HEK293 (cell line): ENCODE measurements at regions not wholly inside any gene's neighbourhood (a gene's known extent, or its start where the extent isn't known, plus 50 kb on each side); places are given as distances from the start of the nearest gene placed in this dataset.

Experiments
- CTCF ChIA-PET: fragments of 350-600 bp; formaldehyde crosslinking; extraction: SDS; loops from one replicate; lab custom pipeline; 2021; ENCODE audit warnings: antibody characterized with exemption; lab: Yijun Ruan, JAX
- POLR2A ChIA-PET: fragments of 300-600 bp; formaldehyde crosslinking; extraction: SDS; loops from one replicate; lab custom pipeline; 2020; ENCODE audit warnings: antibody characterized with exemption, inconsistent platforms; lab: Yijun Ruan, JAX
- H3K27ac ChIP-seq: fragments of 200-500 bp; sonication (Bioruptor generic); 2 replicates; pipeline ENCODE4 v1.5.1; 2014; ENCODE audit warnings: low read depth, low read length, control low read depth, inconsistent platforms; ENCODE audit errors: extremely low read depth
- H3K36me3 ChIP-seq, 2 experiments: fragments of 200-500 bp in 1 of 2; sonication (Bioruptor generic) in 1 of 2; 1 replicate in 1 of 2; 2 replicates in 1 of 2; pipeline ENCODE4 v1.5.1; 2014 to 2017; ENCODE audit warnings: inconsistent platforms in 2 of 2, low read length in 2 of 2; ENCODE audit not compliant: control insufficient read depth in 2 of 2, insufficient read depth in 1 of 2
- H3K4me1 ChIP-seq: fragments of 200-500 bp; sonication (Bioruptor generic); 2 replicates; pipeline ENCODE4 v1.5.1; 2014; ENCODE audit warnings: mild to moderate bottlenecking, low read length, inconsistent platforms; ENCODE audit not compliant: control insufficient read depth, insufficient read depth
- H3K4me3 ChIP-seq: 2 replicates; pipeline ENCODE4 v1.5.1; 2011; ENCODE audit warnings: low read depth, mild to moderate bottlenecking, control low read depth, low read length, moderate library complexity
- H3K9me3 ChIP-seq: fragments of 200-500 bp; sonication (Bioruptor generic); 2 replicates; pipeline ENCODE4 v1.5.1; 2014; ENCODE audit warnings: low read depth, low read length, inconsistent platforms; ENCODE audit not compliant: control insufficient read depth, insufficient read depth
- BCL6B ChIP-seq: fragments of 450-650 bp; formaldehyde crosslinking; IDR thresholded peaks from 2 replicates; pipeline ENCODE4 v1.5.1; 2017; ENCODE audit warnings: missing biosample characterization, missing genetic modification characterization
- FEZF1 ChIP-seq: fragments of 450-650 bp; formaldehyde crosslinking; IDR thresholded peaks from 2 replicates; pipeline ENCODE4 v1.5.1; 2016; ENCODE audit warnings: missing biosample characterization, missing genetic modification characterization
- MZF1 ChIP-seq: fragments of 450-650 bp; formaldehyde crosslinking; IDR thresholded peaks from 2 replicates; pipeline ENCODE4 v1.5.1; 2017; ENCODE audit warnings: missing biosample characterization, missing genetic modification characterization, borderline replicate concordance
- ZBTB6 ChIP-seq: fragments of 450-650 bp; formaldehyde crosslinking; IDR thresholded peaks from 2 replicates; pipeline ENCODE4 v1.5.1; 2017; ENCODE audit warnings: missing biosample characterization, missing genetic modification characterization
- ZFHX2 ChIP-seq: fragments of 450-650 bp; formaldehyde crosslinking; conservative IDR thresholded peaks from 2 replicates; pipeline ENCODE4 v1.5.1; 2016; ENCODE audit warnings: missing biosample characterization, missing genetic modification characterization
- ZNF157 ChIP-seq: fragments of 450-650 bp; formaldehyde crosslinking; IDR thresholded peaks from 2 replicates; pipeline ENCODE4 v1.5.1; 2016; ENCODE audit warnings: missing biosample characterization, missing genetic modification characterization
- ZNF26 ChIP-seq: fragments of 450-650 bp; formaldehyde crosslinking; IDR thresholded peaks from 2 replicates; pipeline ENCODE4 v1.5.1; 2016; ENCODE audit warnings: missing biosample characterization, missing genetic modification characterization
- ZNF335 ChIP-seq: fragments of 450-650 bp; formaldehyde crosslinking; conservative IDR thresholded peaks from 2 replicates; pipeline ENCODE4 v1.5.1; 2016; ENCODE audit warnings: missing biosample characterization, missing genetic modification characterization
- ZNF354C ChIP-seq: fragments of 450-650 bp; formaldehyde crosslinking; IDR thresholded peaks from 2 replicates; pipeline ENCODE4 v1.5.1; 2016; ENCODE audit warnings: missing biosample characterization, missing genetic modification characterization, low read depth, borderline replicate concordance
- ZNF473 ChIP-seq: fragments of 450-650 bp; formaldehyde crosslinking; IDR thresholded peaks from 2 replicates; pipeline ENCODE4 v1.5.1; 2017; ENCODE audit warnings: missing biosample characterization, missing genetic modification characterization
- ZNF623 ChIP-seq: fragments of 450-650 bp; formaldehyde crosslinking; IDR thresholded peaks from 2 replicates; pipeline ENCODE4 v1.5.1; 2016; ENCODE audit warnings: missing biosample characterization, missing genetic modification characterization
- ZNF791 ChIP-seq: fragments of 450-650 bp; formaldehyde crosslinking; IDR thresholded peaks from 2 replicates; pipeline ENCODE4 v1.5.1; 2016; ENCODE audit warnings: missing biosample characterization, missing genetic modification characterization
- TF ChIP-seq, protein P1 (sequence below): fragments of 450-650 bp; formaldehyde crosslinking; IDR thresholded peaks from 2 replicates; pipeline ENCODE4 v1.5.1; 2016; ENCODE audit warnings: missing biosample characterization, missing genetic modification characterization
- TF ChIP-seq, protein P2 (sequence below): fragments of 450-650 bp; formaldehyde crosslinking; IDR thresholded peaks from 2 replicates; pipeline ENCODE4 v1.5.1; 2017; ENCODE audit warnings: missing biosample characterization, missing genetic modification characterization
- TF ChIP-seq, protein P3 (sequence below): fragments of 450-650 bp; formaldehyde crosslinking; IDR thresholded peaks from 2 replicates; pipeline ENCODE4 v1.5.1; 2016; ENCODE audit warnings: missing biosample characterization, missing genetic modification characterization
- TF ChIP-seq, protein P4 (sequence below): fragments of 450-650 bp; formaldehyde crosslinking; IDR thresholded peaks from 2 replicates; pipeline ENCODE4 v1.5.1; 2016; ENCODE audit warnings: missing biosample characterization, missing genetic modification characterization

DNA sequence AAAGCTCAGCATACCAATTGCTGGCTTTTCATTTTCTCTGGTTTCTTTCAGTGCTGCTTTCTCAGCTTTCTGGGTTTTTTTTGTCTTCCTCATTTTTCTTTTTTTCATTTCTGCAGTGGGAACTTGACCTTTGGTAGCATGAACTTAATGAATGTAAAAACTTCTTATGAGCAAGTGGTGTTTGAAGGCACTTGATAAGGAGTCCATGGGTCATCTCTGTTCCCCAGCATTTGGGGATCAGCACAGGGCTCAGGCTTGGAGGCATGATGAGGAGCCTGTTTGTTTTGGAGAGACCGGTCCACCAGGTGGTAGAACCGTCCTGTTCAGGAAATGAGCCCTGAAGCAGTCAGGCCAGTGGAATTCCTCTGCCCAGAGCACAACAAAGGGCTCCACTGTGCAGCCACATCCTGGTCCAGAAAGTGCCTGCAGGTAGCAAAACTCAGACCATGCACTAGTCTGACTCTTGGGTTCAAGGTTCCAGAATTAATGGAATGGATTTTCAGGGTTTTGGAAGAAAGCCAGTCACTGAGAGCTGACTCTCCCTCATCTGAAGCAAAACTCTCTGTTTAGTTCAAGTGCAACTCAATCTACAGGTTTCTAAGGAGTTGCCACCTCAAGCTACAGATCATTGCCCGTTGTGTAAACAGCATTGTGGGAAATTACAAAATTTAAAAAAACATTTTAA is 52.3 kb upstream of the ADGRF1 start:
- no peak overlapping the region for H3K27ac ChIP-seq
- H3K36me3 ChIP-seq, result no peaks in the 10 kb centered on the region
- H3K4me3 ChIP-seq, result no peak overlapping the region
- no peaks in the 10 kb centered on the region for H3K9me3 ChIP-seq
- H3K4me1 ChIP-seq, result no peaks in the 10 kb centered on the region
- CTCF ChIA-PET, result interaction anchor here (0.6 to 11.3 kb wide), 13 partner anchors 9 to 214 kb away, joined by 3 to 230 read pairs (median 3); partner anchors contain the start of gene TNFRSF21
- TF ChIP-seq MZF1 (peak; percentile 99), ZNF157 (tag by site-specific recombination) (no peak), ZNF26 (tag by site-specific recombination) (no peak)
- TF ChIP-seq, protein P1, sequence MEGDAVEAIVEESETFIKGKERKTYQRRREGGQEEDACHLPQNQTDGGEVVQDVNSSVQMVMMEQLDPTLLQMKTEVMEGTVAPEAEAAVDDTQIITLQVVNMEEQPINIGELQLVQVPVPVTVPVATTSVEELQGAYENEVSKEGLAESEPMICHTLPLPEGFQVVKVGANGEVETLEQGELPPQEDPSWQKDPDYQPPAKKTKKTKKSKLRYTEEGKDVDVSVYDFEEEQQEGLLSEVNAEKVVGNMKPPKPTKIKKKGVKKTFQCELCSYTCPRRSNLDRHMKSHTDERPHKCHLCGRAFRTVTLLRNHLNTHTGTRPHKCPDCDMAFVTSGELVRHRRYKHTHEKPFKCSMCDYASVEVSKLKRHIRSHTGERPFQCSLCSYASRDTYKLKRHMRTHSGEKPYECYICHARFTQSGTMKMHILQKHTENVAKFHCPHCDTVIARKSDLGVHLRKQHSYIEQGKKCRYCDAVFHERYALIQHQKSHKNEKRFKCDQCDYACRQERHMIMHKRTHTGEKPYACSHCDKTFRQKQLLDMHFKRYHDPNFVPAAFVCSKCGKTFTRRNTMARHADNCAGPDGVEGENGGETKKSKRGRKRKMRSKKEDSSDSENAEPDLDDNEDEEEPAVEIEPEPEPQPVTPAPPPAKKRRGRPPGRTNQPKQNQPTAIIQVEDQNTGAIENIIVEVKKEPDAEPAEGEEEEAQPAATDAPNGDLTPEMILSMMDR (tag by site-specific recombination), result peak; percentile 34; the same call in 1 of the 2 replicates
- POLR2A ChIA-PET, result interaction anchor here (0.7 to 2.8 kb wide), 2 partner anchors 215 to 310 kb away, joined by 3 to 11 read pairs; partner anchors contain the start of gene TNFRSF21

DNA sequence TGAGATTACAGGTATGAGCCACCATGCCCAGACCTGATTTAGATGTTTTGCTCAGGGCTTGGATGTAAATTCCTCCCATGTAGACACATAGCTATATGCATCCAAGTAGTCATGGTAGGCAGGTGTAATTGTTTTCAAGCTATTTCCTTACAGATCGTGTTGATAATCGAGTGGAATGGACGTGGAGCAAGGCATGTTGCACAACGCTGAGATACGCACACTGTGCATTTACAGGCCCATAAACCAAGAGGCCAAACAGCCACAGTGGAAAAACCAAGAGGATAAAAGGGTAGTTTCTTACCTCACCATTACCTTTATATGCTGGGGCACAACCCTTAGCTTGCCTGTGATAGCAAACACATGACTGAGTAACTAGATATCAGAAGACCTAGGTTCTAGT is 51.0 kb upstream of the ADGRF1 start:
- TF ChIP-seq, protein P2, sequence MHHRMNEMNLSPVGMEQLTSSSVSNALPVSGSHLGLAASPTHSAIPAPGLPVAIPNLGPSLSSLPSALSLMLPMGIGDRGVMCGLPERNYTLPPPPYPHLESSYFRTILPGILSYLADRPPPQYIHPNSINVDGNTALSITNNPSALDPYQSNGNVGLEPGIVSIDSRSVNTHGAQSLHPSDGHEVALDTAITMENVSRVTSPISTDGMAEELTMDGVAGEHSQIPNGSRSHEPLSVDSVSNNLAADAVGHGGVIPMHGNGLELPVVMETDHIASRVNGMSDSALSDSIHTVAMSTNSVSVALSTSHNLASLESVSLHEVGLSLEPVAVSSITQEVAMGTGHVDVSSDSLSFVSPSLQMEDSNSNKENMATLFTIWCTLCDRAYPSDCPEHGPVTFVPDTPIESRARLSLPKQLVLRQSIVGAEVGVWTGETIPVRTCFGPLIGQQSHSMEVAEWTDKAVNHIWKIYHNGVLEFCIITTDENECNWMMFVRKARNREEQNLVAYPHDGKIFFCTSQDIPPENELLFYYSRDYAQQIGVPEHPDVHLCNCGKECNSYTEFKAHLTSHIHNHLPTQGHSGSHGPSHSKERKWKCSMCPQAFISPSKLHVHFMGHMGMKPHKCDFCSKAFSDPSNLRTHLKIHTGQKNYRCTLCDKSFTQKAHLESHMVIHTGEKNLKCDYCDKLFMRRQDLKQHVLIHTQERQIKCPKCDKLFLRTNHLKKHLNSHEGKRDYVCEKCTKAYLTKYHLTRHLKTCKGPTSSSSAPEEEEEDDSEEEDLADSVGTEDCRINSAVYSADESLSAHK (tag by site-specific recombination), result peak; percentile 47
- TF ChIP-seq ZNF473 (no peak), FEZF1 (tag by site-specific recombination) (peak; percentile 39; the same call in 1 of the 2 replicates)
- POLR2A ChIA-PET, result interaction anchor here (0.7 to 2.8 kb wide), 2 partner anchors 179 to 216 kb away, joined by 3 to 11 read pairs; partner anchors contain the start of gene TNFRSF21
- no peak overlapping the region for H3K4me3 ChIP-seq
- no peaks in the 10 kb centered on the region for H3K36me3 ChIP-seq
- no peak overlapping the region for H3K27ac ChIP-seq
- CTCF ChIA-PET, result interaction anchor here (0.6 to 11.3 kb wide), 8 partner anchors 12 to 480 kb away, joined by 3 to 230 read pairs (median 3); partner anchors contain the start of gene TNFRSF21
- H3K4me1 ChIP-seq, result no peaks in the 10 kb centered on the region
- H3K9me3 ChIP-seq, result no peaks in the 10 kb centered on the region

- POLR2A ChIA-PET, result interaction anchor here (0.8 to 2.8 kb wide), 2 partner anchors 217 to 386 kb away, joined by 3 to 11 read pairs; partner anchors contain the start of genes CD2AP and TNFRSF21
- CTCF ChIA-PET, result interaction anchor here (0.6 to 11.3 kb wide), 6 partner anchors 12 to 216 kb away, joined by 3 to 230 read pairs (median 4); partner anchors contain the start of gene TNFRSF21
- TF ChIP-seq ZNF623 (tag by site-specific recombination) (no peak), ZFHX2 (tag by site-specific recombination) (no peak), BCL6B (tag by site-specific recombination) (no peak), ZNF335 (tag by site-specific recombination) (no peak), ZBTB6 (tag by site-specific recombination) (no peak), ZNF791 (tag by site-specific recombination) (no peak), ZNF354C (tag by site-specific recombination) (no peak)
- TF ChIP-seq, protein P3, sequence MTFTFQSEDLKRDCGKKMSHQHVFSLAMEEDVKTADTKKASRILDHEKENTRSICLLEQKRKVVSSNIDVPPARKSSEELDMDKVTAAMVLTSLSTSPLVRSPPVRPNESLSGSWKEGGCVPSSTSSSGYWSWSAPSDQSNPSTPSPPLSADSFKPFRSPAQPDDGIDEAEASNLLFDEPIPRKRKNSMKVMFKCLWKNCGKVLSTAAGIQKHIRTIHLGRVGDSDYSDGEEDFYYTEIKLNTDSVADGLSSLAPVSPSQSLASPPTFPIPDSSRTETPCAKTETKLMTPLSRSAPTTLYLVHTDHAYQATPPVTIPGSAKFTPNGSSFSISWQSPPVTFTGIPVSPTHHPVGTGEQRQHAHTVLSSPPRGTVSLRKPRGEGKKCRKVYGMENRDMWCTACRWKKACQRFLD (tag by site-specific recombination), result no peak
- TF ChIP-seq, protein P4, sequence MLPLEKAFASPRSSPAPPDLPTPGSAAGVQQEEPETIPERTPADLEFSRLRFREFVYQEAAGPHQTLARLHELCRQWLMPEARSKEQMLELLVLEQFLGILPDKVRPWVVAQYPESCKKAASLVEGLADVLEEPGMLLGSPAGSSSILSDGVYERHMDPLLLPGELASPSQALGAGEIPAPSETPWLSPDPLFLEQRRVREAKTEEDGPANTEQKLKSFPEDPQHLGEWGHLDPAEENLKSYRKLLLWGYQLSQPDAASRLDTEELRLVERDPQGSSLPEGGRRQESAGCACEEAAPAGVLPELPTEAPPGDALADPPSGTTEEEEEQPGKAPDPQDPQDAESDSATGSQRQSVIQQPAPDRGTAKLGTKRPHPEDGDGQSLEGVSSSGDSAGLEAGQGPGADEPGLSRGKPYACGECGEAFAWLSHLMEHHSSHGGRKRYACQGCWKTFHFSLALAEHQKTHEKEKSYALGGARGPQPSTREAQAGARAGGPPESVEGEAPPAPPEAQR (tag by site-specific recombination), result no peak
These were observed 49.9 kb upstream of the ADGRF1 start for GRCh38 chr6:47091886-47092668.

More at GRCh38 chr6:47091886-47092668, 49.9 kb upstream of the ADGRF1 start:
- Histone ChIP-seq H3K36me3 (no peaks in the 10 kb centered on the region), H3K4me1 (no peaks in the 10 kb centered on the region), H3K27ac (no peak overlapping the region), H3K4me3 (no peak overlapping the region), H3K9me3 (no peaks in the 10 kb centered on the region)
